ENCODE measurements at regions not wholly inside any gene's neighbourhood (a gene's known extent, or its start where the extent isn't known, plus 50 kb on each side); places are given as distances from the start of the nearest gene placed in this dataset.

DNA sequence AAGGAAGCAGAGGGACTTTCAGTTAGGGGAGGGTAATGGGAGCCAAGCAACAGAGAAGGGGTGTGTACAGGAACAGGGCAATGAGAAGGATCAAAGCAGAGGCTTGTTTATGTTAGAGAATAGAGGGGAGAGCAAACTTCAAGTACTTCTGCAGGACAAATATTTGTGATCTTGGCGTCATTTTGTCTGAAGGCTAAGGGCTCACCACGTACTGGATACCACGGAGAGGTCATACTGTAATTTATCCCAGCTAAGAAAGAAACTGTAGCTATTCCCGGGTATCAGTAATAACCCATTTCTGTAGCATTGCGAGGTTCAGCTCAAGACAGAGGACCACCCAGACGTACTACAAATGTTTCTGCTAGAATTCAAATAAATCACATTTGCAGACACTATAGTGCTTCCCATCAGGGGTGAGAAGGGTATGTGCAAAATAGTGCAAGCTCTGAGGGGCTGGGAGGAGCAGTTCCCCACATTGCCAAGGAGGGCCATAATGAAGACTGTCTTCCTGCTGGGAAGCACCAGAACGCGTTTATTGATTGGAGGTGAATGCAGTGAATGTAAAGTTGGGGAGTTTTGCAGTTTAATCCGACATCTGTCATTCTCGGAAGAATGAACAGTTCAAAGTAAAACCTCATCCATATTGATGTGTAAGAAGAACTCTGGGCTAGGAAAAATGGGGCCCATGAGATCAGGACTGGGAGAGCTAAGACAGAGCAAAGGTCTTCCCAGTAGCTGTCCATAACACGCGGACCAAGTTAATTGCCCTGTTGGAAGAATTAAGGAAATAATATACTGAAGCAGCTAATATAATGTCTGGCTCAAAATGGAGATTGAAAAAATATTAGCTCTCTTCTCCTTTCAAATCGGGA is 136.9 kb downstream of the RWDD3 start:
- no peak for DNase-seq

DNA sequence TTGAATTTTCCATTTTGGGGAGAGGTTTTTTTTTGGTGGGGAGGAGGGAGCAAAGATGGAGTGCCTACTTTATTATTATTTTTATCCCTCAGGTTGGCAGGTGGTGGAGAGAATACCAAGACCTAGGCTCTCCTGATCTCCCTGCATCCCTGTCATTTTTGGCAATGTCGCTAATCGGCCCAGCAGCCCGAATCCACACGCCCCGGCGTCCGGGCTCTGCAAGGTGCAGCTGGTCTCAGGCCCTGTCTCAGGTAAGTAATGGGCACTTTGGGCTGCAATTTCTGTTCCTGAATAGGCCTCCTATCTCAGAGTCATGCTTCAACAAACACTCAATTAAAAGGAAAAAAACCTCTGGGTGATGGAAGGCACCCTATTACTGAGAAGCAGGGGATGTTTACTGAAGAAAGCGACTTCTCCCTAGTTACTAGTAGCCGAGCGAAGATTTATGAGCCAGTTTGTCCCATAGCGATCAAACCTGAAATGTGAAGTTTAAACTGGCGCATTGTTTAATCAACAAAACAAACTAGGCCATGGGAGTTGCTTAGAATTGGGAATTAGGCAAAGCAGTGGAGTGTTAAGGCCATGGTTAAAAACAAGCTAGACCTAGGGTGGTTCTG is 137.8 kb downstream of the RWDD3 start:
- DNase-seq = no peak

DNA sequence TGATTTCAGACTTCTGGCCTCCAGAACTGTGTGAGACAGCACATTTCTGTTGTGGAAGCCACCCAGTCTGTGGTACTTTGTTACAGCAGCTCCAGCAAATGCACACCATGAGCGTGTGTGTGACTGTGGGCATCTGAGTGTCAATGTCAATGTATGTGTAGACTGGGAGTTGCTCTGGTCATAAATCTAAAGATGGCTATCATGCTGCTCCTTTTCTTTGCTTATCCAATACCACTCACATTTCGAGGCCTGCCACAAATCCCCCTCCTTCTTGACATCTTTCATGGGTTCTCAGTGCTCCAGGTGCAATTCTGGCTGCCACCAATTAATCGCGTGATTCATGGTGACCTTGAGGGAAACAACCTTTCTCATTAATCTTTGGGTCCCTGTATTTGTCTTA is 141.2 kb downstream of the RWDD3 start:
- no peak for DNase-seq

DNA sequence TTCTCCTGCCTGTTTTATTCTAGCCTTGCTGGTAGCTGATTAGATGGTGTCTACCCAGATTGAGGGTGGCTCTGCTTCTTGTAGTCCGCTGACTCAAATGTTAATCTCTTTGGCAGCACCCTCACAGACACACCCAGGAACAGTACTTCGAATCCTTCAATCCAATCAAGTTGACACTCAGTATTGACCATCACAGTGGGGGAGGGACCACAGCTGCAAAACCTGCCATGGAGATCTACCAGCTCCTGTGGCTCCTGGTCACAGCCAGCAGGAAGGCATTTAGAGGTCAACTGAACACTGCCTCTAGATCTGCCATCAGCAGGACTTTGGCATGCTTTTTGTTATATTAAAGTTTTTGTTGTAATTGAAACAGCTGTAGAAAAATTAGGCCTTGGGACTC is 146.9 kb downstream of the RWDD3 start:
- no peak for DNase-seq

DNA sequence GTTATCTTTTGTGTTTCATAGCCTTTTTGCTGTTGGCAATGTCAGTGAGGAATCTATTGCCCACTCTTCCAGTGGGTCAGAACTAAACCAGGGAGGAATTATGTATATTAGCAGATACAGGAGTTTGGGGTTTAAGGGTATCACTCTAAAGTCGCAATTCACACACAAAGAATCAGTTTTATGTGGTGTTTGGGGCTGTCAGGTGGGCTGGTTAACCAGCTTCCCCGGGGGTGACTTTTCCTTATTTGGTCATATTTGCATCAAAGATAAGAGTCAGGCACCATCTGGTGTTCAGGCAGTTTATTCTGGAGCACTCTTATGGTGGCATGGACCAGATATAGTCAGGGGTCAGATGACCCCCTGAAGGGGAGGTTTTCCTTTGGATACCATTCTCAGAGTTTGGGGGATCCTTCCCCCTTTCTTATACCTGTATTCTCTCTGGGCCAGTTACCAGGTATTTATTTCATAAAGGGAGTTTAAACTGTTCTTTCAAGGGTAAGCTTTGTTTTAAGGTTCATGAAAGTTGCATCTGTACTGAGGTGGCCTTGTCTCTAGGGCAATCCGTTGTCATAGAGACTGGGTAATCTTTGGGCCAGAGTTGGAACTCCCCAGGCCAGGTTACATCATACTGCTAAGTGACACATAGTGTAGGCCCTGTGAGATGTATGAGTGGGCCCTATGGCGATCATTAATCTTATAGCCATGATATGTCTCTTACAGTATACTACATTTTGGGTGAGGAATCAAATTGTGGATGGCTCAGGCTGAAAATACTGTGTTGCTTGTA is 148.2 kb downstream of the RWDD3 start:
- DNase-seq = no peak

DNA sequence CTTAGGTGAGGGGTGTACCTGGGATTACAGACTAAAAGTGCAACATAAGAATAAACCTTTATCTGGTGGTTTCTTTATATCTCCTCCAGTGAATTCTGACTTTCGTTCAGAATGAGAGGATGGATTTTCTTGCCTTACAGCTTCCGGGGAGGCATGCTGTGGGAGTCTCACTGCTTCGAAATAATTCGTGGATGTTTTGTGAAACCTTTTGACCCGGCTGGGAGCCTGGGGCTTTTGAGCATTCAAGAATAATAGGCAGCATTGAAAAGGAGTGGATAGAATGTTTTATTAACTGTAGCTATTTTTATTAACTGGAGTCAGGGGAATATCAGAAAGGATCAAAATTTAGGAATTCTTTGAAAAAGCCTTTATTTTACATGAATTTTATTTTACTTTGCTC is 149.1 kb downstream of the RWDD3 start:
- no peak for DNase-seq

DNA sequence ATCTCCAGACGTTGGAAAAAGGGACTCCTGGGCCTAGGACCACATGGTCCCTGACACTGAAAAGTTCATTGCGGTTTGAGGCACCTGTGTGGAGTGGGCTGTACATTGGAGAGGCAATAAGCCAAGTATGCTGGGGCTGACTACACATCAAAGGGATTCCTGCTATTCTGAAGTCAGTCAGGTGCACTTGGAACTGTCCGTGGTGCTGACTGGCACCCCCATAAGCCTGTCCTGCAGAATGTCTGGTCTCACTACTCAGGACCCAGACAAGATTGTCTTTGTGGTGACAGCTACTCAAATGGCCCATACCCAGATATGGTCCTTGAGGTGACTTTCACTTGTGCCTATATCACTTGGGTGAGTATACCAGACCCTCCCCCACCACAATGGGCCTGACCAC is 150.6 kb downstream of the RWDD3 start:
- no peak for DNase-seq

DNA sequence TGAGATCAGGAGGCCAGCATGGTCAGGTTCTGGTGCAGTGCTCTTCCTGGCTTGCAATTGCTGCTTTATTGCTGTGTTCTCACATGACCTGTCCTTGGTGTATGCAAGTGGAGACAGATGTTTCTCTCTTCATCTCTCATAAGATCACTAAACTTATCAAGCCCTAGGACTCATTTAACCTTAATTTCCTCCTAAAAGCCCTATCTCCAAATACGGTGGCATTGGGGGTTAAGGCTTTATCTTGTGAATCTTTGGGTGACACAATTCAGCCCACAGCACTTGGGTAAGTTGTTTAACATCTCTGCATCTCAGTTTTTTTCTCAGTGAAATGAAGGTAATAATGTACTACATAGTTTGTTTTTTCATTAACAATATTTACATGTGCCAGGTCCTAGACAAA is 152.4 kb downstream of the RWDD3 start:
- DNase-seq = no peak

DNA sequence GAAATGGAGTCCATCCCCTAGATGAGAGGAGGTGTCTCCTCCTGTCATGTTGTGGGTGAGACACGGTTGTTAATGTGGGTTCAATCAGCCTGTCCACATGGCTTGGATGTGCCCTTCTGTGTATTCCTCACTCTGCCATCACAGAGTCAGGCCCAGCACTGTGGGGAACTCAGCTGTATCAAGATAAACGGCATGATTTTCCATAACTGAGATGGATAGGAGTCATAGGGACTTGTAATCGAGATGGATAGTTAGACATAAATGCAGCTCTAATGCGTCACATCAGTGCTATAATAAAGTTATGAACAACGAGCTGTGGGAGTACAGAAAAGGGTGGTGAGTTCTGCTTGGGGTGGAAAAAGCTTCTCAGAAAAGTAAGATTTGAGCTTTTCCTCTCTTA is 152.9 kb downstream of the RWDD3 start:
- DNase-seq = no peak

DNA sequence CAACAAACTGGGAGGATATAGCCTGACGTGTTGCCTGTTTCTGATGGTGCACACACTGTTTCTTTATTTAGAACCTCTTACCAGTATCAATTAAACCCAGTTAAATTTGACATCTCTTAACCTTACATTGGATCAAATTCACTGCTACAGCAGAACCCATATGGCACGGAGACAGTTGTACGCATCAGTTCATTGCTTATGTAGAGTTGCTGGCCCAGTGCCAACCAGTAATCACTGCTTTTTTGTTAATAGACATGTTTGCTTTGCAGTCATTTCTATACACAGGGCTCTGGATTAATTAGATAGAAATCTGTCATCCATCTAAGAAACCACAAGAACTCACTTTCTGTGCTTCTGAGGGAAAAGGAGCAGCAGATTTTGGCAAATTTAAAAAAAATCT is 154.0 kb downstream of the RWDD3 start:
- no peak for DNase-seq

DNA sequence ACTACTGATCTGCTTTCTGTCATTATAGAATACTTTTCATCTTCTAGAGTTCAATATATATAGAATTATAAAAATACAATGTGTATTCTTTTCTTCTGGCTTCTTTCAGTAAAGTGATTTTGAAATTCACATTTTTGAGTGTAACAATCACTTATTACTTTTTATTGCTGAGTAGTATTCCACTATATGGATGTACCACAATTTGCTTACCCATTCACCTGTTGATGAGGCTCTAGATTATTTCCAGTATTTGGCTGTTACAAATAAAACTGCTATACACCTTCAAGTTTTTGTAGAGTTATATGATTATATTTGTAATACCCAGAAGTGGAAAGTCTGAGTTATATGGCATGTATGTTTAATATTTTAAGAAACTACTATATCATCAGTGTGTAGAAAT is 159.4 kb downstream of the RWDD3 start:
- DNase-seq = no peak

DNA sequence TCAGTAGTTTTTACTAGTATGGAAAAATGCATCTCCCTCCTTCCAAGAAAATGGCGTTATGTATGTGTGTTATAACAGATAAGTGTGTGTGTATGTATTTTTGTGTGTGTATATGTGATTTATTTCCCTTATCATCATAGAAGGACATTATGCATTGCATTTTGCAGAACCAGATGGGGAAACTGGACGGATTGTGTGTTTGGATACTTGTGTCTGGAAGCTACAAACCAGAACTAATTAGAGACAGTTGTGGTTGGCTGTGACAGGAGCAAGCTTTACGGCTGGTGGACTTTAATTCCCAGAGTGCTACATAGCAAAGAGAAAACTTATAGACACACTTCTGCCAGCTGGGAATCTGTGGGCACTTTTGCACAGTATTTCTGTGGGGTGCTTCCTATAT is 162.5 kb downstream of the RWDD3 start:
- no peak for DNase-seq

DNA sequence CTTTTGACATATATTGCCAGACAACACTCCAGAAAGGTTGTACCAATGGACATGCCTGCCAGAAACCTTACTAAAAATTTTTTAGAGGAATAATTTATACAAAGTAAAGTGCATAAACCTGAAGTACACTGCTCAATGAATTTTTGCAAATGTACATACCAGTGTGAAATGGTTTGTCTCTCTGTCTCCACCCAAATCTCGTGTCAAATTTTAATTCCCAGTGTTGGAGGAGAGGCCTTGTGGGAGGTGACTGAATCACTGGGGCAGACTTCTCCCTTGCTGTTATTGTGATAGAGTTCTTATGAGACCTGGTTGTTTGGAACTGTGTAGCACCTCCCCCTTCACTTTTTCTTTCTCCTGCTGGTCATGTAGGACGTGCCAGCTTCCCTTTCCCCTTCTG is 168.8 kb downstream of the RWDD3 start:
- no peak for DNase-seq

DNA sequence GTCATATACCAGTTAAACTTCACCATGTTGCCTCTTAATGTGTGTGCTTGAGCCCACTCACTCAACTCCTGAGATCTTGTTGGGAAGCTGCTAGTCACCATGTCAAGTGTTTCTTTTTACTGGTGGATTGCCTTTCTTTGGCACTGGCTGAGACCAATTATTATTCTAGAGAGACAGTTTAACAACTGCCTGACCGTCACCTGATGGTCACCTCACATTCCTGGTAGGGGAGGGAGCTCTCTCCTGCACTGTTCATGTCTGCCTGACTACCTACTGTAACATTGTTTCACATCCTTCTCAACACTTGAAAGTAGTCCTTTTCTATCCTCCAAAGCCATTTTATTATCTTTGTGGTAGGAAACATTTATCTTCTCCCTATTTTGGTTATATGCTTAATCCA is 172.3 kb downstream of the RWDD3 start:
- DNase-seq = no peak

DNA sequence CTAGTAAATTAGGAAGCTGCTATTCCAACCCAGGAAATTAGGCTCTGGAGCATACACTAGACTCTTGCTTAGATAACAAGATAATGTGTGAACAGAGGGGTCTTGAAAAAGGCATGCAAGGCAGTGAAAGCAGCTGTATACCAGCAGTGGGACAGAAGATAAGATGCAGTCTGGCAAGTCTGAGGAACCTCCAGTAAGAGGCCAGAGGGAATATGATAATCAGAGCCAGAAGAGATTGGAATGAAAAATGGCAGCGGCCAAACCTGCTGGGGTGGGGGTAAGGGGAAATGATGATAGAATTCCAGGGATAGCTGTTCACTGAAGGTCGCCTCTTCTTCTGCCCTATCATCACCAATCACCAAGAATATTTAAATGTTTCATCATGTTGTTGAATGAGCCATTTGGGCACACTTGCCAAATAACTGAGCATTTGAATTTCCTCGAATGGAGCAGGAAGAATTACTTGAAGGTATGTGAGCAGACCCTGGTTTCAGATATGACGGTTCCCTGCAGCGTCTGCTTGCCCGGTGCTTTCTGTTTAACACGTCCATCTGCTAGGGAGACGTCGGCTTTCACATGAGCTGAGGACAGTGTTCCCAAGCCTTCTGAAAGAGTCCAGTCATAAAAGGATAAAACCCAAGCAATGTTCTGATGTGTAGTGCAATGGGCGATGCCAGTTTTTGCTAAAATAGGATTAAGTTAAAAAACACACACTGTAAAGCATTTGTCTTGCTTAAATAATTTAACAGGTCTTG is 173.3 kb downstream of the RWDD3 start:
- peak in 1 of 2 donors; percentile 30 for DNase-seq

DNA sequence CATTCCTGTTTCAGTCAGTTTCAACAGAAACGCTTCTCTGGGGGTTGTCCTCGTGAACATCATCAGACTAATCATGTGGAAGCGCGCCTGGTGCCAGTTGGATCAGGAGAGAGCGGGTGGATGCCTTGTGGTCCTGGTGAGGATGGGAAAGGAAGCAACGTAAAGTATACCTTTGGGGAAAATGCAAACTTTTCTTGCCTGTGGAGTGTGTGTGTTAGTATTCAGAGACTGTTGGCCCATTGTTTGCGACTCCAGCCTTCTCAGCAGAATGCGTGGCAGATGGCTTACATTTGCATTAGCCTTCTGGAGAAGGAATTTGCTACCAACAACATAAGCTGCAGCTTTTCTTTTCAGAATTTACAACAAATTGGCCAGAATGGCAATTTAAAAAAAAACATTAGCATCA is 173.9 kb downstream of the RWDD3 start:
- DNase-seq = peak in 1 of 2 donors; percentile 25

DNA sequence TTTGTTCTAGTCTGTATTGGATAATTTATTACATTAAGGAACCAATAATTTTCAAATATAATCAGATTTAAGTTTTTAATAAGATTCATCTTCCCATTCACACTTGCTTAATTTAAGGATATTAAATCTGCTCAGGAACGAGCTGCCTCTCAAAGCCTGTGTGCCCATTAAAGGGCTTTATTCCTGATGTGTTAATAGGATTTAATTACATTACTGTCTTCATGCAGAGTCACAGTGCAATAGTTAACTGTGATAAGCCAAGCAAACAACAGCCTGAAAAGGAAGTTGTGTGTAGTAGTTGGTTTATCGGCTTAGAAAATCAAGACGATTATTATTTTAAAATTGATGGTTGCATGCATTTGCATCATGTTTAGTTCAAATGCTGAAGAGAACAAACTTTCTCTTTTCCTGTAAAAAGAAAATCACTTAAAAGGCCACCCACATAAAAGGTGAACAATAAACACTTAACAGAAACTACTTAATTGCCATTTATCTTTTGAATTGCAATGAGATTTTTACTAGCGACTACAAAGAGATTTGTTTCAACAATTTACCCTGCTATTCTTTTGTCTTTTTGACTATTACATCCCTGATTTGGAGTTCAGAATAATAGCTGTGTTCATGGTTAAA is 174.6 kb downstream of the RWDD3 start:
- no peak for DNase-seq

DNA sequence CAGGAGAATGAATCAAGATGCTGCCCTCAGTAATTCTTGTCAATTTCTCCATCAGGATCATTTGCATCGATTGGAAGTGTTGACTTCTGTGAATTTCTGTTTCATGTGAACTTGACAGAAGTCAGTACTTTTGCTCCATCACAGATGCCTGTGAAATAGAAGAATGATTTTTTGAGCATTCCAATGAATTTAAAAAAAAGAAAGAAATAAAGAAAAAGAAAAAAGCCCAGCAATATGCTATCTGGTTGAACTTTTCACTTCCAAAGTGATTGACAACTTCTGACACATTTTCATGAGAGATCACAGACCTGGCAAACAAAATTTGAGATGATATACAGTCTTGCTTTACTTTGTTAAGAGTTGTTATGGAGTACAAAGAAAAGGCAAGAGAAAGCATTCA is 175.3 kb downstream of the RWDD3 start:
- no peak for DNase-seq

DNA sequence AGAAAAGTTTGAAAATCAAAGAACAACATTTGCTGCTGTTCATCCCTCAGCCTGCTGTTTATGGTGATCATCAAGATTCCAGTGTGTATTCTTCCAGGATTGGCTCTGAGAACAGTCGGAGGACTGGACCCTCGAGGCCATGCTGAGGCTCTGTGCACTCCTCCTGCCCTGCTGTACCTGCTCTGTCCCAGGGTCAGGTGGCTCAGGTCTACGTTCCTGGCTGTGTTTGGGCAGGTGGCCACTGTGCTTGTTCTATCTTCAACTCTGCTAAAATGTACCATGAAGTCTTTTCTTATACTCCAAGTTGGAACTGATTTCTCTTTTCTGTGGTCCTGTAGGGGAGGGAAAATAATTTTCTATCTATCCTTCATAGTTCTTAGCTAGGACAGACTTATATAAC is 175.9 kb downstream of the RWDD3 start:
- DNase-seq = no peak

DNA sequence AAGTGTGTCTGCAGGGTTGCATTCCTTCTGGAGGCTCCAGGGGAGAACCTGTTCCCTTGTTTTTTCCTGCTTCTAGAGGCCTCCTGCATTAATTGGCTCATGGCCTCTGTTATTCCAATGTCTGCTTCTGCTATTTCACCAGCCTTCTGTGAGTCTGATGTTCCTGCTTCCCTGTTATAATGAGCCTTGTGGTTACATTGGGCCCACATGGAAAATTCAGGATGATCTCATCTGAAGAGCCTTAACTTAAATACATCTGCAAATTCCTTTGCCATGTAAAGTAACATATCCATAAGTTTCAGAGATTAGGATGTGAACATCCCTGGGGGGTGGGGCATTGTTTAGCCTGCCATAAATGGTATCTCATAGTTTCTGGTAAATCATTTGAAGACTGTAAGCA is 181.1 kb downstream of the RWDD3 start:
- DNase-seq = no peak

DNA sequence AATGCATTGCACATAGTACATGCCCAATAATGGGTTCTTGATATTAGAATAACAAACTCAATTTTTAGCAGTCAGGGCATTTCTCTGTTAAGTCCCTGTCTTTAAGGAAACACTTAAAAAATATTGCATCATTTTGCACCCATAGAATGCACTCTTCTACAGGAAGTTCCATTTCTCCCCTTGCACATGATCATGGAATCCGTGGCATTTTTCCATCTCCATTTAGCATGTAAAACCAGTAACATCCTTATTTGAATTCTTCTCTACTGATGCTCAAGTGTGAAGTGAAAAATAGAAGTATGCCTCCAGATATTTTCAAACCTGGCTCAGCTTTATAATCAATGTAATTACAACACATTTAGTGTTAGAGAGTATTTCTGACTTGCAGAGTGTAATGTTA is 192.8 kb downstream of the RWDD3 start:
- DNase-seq = no peak

DNA sequence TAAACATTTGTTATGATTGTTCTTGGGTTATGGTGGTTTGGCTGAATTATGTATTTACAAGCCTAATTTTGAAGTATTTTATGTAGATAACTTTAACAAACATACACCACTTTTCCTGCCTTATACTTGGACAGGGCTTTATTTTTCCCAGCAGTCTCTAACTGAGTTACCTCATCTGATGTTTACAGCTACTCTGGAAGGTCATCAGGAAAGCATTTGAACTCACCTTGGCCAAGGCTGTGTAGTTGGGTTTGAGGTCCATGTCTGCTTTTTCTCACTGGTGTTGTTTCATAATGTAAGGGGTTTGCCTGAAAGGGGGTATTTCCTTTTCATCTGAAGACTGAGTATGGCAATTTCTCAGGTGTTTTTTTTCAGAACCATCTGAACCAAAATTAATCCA is 193.5 kb downstream of the RWDD3 start:
- no peak for DNase-seq

DNA sequence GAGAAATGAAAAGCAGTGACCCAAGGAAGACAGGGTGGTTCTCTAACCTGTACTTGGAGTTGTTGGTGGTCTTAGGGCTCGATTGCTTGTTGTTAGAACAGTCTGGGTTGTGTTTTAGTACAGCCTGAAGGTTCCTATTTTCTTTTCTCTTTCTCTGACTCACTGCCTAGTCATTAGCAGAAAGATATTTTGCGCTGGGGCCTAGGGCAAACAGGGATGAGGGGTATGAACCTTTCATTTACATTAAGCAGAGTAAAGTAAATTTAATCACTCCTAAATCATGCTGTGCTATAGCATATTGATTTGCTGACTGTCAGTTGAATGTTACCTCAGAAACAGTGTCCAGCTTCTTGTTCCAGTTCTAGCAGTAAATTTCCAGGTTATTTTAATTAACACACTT is 197.2 kb downstream of the RWDD3 start:
- DNase-seq = no peak
